GM19035 (cell line): ENCODE measurements at regions not wholly inside any gene's neighbourhood (a gene's known extent, or its start where the extent isn't known, plus 50 kb on each side); places are given as distances from the start of the nearest gene placed in this dataset.

Source experiments
- ATAC-seq: cut with Tn5 transposase; IDR thresholded peaks from one replicate; pipeline ENCODE4 v1.9.1; 2021; ENCODE audit not compliant: unreplicated experiment

- no peak for ATAC-seq
Measured at GRCh38 chr11:110798201-110798900, 86.1 kb upstream of the ARHGAP20 start.

DNA sequence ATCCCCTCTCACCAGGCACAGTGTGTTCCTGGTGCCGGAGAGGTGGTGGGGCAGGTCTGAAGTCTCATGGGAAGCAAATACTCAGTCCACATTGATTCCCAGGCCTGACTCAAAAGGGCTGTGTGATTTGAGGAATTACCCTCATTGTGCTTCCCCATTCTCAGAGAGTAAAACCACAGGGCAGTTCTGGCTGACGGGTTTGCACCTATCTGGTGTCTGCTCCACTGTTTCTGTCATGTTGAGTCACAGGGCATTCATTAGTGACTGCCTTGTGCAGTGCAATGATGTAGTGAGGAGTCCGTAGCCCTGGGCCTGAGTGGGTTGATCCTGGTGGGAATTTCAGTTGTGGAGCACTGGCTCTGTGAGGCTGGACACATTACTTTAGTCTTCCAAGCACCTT lies 85.2 kb upstream of the ARHGAP20 start:
- ATAC-seq: peak; percentile 66

GRCh38 chr11:110795112-110795624 lies 82.9 kb upstream of the ARHGAP20 start:
- ATAC-seq: no peak

DNA sequence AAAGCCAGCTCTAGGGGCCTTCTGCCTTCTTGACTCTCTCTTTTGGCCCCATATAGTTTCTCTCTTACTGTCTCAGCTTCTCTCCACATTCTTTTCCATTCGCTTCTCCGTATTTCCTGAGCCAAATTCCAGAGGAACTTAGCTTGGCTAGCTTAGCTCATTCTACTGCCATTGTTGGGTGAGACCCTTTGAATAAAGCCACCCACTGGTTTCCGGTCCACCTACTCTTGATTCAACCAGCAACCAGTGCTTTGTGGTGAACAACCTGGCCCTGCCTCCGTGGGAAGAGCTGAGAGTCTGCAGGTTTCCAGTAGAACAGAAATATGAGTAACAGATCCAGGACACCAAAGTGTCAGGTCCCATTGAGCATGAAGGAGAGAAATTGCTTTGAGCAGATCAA lies 81.3 kb upstream of the ARHGAP20 start:
- no peak for ATAC-seq

DNA sequence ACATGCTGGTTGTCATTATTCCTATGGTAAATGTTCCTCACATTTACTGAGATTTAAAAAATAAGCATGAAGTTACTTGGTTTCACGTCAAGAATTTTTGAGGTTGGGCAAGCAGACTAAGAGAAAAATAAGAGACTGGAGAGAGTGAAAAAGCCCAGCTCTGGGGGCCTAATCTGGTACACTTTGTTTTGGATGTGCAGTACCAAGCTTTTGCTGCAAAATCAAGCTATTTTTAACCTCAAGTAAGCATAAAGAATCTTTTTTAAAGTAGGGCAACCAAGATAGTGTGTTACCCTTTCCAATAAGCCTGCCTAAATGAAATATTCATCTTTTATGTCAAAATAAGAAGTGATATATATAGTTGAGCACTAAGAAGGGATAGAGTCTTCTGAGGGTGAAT lies 79.4 kb upstream of the ARHGAP20 start:
- ATAC-seq: no peak

- no peak for ATAC-seq
Measured at GRCh38 chr11:110787680-110788079, 75.4 kb upstream of the ARHGAP20 start.

GRCh38 chr11:110786226-110786902 lies 74.1 kb upstream of the ARHGAP20 start:
- ATAC-seq: no peak

DNA sequence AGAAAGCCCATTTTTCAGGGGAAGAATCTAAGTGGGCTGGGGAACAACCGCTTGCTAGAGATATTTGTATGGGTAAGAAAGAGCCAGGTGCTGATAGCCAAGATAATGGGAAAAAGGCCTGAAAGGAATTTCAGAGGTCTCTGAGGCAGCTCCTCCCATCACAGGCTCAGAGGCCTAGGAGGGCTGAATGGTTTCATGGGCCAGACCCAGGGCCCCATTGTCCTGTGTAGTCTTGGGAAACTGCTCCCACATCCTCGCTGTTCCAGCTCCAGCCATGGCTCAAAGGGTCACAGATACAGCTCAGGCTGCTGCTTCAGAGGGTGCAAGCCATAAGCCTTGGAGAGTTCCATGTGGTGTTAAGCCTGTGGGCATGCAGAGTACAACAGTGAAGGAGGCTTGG lies 73.2 kb upstream of the ARHGAP20 start:
- no peak for ATAC-seq

GRCh38 chr11:110782616-110783015 lies 70.4 kb upstream of the ARHGAP20 start:
- no peak for ATAC-seq

DNA sequence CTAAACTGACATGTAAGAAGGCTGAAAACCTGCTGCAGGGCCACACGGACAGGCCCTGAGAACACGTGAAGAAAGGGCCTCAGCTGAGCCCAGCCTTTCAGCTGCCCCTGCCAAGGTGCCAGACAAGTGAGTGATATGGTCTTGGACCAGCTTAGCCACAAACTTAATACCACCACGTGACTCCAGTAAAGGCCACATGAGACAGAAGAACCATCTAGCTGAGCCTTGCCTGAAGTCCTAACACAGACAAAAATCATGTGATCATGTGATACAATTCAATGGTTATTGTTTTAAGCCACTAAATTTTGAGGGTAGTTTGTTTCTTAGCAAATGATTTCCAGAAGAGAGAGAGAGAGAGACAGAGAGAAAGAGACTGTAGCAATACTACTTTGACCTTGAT lies 66.9 kb upstream of the ARHGAP20 start:
- no peak for ATAC-seq

- no peak for ATAC-seq
Measured at GRCh38 chr11:110778343-110778742, 66.1 kb upstream of the ARHGAP20 start.

DNA sequence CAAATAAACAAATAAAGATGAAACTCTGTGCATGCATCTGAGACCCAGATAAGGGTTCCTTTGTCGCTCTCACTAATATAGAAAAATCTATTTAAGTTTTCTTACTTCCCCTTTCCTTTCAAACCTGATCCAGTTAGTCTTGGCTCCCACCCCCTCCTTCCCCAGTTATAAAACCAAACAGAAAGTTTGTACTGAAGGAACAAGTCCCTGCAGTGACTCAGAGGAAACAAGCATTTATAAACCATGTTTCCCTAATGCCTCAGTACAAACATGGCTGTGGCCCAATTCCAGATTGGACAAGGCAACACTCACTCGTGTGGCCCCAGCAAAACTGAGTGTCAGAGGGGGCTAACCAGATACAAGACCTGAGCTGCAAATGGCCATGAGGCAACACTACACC lies 65.5 kb upstream of the ARHGAP20 start:
- no peak for ATAC-seq

DNA sequence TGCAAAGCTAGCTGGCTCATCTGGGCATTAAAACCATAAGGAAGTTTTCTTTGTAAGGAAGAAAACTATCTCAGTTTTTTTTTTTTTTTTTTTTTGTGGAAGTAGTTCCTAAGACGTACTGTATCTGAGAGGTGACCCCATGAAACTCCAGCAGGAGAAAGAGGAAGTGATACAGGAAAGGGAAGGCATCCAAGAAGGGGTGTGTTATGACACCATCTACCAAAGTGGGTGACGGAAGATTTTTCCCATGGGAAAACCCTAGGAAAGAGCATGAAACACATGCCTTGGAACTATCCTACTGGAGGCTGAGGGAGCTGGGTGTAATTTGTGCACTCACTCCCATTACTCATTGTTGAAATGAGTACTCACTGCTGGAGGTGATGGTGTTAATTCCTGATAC lies 63.8 kb upstream of the ARHGAP20 start:
- ATAC-seq: no peak

DNA sequence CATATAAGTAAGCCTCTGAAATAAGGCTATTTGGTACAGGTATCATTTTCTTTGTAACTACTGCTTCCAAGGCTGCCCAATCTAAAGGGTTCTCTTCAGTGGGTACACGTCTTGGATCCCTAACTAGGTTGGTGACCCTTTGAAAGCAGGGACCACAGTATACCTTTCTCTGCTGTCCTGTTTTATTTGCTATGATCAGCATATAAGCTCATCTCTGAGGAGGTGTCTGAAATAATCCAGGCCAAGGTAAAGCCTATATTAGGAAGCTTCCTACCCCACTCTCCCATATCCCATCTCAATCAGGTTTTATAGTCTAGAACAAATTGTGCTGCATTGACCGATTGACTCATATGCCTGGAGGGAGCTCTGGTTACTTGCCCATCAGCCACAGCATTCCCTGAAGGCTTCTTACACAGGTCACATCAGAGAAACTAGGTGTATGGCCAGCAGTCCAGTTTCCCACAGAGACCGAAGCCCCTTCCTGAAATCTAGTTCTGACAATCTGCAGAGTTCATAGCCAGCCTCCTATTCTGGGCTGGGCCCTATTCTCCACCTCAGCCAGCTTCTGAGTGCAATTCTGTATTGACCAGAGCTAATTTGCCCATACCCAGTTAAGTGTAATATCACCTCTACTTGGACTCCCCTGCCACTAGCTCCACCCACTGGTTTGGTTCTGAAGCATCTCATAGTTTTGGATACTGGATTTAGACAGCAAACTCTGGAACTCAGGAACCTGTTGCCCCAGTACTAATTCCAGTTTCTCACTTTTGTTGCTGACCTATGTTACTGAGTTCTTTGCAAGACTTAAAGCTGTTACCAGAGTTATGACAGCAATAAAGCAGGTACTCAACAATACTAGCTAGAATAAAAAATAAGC lies 62.1 kb upstream of the ARHGAP20 start:
- ATAC-seq: no peak

DNA sequence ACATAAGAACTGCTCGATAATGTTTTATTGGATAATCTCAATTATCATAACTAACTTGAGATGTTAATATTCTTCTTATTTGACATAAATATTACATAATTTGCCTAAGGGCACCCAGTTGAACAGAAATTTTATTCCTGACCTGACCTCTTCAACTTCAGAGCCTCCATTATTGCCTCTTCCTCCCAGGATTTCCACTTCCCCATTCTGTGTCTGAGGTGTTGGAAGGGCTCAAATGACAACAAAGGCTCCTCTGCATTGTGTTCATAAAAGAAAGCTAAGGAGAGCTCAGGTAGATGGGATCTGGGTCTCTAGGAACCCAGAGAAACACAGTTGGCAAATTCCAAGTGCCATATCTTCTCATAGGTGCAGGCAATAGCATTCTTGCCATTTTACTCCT lies 61.2 kb upstream of the ARHGAP20 start:
- ATAC-seq: no peak

DNA sequence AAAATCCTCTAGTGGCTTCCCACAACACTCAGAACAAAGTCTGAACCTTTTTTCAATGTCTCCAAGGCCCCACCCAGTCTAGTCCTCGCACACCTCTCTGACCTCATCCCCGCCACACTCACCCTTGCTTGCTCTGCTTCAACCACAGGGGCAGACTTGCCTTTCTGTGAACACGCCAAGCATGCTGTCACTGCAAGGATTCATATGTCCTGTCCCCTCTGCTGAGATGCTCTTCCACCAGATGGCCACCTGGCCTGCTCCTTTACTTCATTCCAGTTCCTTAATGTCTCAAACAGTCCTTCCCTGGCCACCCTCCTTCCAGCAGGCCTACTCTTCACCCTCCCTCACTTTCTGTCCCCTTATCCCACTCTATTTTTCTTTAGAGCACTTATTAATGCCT lies 60.6 kb upstream of the ARHGAP20 start:
- ATAC-seq: no peak

GRCh38 chr11:110766316-110766715 lies 54.1 kb upstream of the ARHGAP20 start:
- no peak for ATAC-seq

DNA sequence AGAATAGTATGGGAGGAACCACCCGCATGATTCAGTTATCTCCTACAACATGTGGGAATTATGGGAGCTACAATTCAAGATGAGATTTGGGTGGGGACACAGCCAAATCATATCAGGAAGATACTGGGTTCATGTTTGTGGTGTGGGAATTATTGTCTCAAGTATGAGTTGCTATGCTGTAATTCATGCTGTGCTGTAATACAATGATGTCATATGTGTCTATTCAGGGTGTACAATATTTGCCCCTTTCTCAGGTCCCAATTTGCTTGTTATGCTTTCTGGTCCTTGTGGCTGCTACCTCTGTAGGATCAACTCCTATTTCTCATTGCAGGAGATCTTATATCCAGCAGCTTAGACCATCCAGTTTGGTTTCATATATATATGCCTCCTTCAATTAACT lies 52.2 kb upstream of the ARHGAP20 start:
- ATAC-seq: no peak

DNA sequence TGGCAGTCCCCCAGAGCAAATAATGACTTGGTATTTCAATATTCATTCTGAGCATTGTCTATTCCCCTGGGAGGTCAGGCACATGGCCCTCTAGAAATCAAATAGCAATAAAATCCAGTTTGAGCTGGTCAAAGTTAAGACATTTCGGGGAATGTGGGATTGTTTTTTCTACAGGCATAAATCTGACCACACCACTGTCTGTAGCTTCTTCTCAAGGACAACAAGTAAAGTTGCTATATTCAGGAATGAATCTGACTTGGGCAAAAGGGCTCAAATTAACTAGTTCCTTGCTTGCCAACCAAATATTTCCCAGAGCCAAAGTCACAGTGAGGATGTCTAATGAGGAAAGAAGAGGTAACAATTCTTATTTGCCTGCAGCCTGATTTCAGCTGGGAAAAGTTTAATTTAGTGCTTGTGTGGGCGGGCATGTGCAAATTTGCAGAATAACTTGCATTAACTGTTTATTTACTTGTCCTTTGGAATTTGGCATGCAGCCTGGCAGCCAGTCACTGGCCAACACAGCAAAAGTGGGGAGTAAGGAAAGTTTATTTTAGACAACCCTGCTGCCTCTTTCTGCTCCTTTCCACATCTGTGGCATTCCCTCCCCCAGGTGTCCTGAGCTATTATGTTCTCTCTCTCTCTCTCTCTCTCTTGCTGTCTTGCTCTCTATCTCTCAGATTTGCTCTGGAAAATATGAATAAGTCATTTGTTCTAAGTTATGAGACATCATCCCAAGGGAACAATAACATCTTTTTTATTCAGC lies 51.2 kb upstream of the ARHGAP20 start:
- no peak for ATAC-seq

DNA sequence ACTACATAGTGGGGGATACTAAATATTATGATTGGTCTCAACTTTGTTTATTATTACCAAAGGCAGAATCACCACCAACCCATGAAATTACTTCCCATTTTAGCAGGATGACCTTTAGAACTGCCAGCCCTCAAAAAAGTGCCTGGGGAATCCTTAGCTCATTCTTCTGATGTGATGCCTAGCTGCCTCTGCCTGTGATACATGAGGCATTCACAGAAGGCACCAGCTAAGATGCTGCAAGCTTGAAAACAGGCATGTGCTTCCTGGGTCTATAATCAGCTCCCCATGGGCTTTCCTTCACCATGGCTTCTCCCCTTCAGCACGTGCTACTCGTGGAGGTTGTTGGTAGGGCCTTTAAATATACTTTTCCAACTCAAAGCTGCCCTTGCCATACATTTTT lies 50.4 kb upstream of the ARHGAP20 start:
- no peak for ATAC-seq
